ENCODE measurements at regions not wholly inside any gene's neighbourhood (a gene's known extent, or its start where the extent isn't known, plus 50 kb on each side); places are given as distances from the start of the nearest gene placed in this dataset.
"Not testable (repeated sequence)": the region's sequence is repeated elsewhere in the genome, so short reads cannot be mapped to it uniquely, and the experiment has no call there.

DNA sequence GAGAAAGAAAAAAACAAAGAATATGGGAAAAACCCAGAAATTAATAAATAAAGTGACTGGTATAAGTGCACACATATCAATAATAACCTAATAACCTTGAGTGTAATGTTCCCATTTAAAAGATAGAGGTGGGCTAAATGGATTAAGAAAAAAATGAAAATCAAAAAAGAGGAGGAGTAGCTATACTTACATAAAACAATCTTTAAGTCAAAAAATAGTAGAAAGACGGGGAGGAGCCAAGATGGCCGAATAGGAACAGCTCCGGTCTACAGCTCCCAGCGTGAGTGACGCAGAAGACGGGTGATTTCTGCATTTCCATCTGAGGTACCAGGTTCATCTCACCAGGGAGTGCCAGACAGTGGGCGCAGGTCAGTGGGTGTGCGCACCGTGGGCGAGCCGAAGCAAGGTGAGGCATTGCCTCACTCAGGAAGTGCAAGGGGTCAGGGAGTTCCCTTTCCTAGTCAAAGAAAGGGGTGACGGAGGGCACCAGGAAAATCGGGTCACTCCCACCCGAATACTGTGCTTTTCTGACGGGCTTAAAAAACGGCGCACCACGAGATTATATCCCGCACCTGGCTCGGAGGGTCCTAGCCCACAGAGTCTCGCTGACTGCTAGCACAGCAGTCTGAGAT is 279.0 kb downstream of the RPAP3 start:
- H3K9me3 ChIP-seq (replicated peaks); H3K27ac ChIP-seq; H3K4me1 ChIP-seq (replicated peaks); H3K36me3 ChIP-seq; H3K27me3 ChIP-seq (replicated peaks); DNase-seq (ENCODE audit: low read depth in 1 of 2, low spot score in 2 of 2); H3K4me3 ChIP-seq: not testable (repeated sequence)

DNA sequence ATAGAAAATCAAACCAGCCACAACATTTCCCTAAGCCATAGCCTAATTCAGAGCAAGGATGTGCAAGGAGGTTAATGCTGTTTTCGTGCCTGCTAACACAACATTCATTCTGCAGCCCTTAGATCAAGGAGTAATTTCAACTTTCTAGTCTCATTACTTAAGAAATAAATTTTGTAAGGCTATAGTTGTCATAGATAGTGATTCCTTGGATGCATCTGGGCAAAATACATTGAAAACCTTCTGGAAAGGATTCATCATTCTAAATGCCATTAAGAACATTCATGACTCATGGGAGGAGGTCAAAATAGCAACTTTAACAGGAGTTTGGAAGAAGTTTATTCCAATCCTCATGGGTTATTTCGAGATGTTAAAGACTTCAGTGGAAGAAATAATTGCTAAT is 283.2 kb downstream of the RPAP3 start:
- Histone ChIP-seq H3K9me3 (replicated peaks) (no peaks in the 10 kb centered on the region), H3K27ac (no peak overlapping the region), H3K36me3 (no peaks in the 10 kb centered on the region), H3K27me3 (replicated peaks) (no peaks in the 10 kb centered on the region), H3K4me1 (replicated peaks) (no peaks in the 10 kb centered on the region), H3K4me3 (no peak overlapping the region)
- no peak for DNase-seq (ENCODE audit: low read depth in 1 of 2, low spot score in 2 of 2)

DNA sequence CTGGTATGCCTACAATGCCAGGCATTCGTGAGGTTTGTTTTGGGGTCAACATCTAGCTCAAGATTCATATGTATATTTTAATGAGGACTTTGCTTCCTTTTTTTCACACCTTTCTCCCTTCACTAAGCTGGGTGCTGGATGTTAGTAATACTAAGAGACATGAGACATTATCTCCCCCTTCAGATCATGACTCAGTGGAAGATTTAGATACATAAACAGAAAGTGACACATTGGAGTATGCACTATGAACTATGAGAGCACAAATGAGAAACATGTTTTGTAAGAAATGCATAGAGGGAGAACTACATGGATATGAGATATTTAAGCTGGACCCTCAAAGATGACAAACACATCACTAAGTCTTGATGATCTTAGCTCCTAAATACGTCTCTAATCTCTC is 286.3 kb downstream of the RPAP3 start:
- no peak overlapping the region for H3K27ac ChIP-seq
- no peak for DNase-seq (ENCODE audit: low read depth in 1 of 2, low spot score in 2 of 2)
- H3K4me1 ChIP-seq (replicated peaks) = no peaks in the 10 kb centered on the region
- H3K36me3 ChIP-seq = no peaks in the 10 kb centered on the region
- no peaks in the 10 kb centered on the region for H3K9me3 ChIP-seq (replicated peaks)
- no peak overlapping the region for H3K4me3 ChIP-seq
- H3K27me3 ChIP-seq (replicated peaks) = no peaks in the 10 kb centered on the region

DNA sequence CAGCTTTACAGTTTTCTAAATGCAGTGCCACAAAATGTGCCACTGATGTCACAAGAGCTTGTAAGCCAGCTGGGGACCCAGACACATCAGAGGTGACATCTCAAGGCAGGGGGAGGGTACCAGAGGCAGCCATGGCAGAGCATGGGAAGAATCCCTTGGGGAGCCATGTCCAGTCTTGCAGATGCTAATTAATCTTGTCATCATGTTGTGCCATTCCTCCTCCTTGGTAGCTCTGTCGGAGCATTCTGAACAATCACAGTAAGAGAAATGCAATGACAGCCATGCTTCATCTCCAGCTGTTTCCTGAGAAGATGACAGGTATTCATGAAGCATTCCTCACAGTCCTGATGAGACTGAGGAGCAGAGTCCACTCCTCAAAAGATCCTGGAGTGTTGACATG is 287.9 kb downstream of the RPAP3 start:
- H3K27me3 ChIP-seq (replicated peaks) = no peaks in the 10 kb centered on the region
- no peak for DNase-seq (ENCODE audit: low read depth in 1 of 2, low spot score in 2 of 2)
- no peaks in the 10 kb centered on the region for H3K36me3 ChIP-seq
- no peak overlapping the region for H3K4me3 ChIP-seq
- H3K4me1 ChIP-seq (replicated peaks) = no peaks in the 10 kb centered on the region
- H3K9me3 ChIP-seq (replicated peaks) = no peaks in the 10 kb centered on the region
- no peak overlapping the region for H3K27ac ChIP-seq

DNA sequence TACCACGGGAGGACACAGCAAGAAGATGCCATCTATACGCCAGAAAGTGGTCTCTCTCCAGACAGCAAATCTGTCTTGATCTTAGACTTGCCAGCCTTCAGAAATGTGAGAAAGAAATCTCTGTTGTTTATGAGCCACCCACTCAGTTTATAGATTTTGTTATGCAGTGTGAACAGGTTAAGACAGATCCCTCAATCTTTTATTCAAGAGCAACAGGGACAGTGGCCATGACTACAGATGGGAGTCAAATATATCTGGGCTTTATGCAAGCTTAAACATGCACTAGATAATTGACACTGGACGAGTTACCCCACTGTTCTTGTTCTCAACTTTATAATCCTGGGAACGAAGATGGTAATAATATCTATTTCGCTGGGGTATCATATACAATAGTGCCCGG is 288.7 kb downstream of the RPAP3 start:
- H3K4me1 ChIP-seq (replicated peaks) = no peaks in the 10 kb centered on the region
- DNase-seq (ENCODE audit: low read depth in 1 of 2, low spot score in 2 of 2) = no peak
- no peak overlapping the region for H3K4me3 ChIP-seq
- no peaks in the 10 kb centered on the region for H3K9me3 ChIP-seq (replicated peaks)
- H3K36me3 ChIP-seq = no peaks in the 10 kb centered on the region
- no peak overlapping the region for H3K27ac ChIP-seq
- no peaks in the 10 kb centered on the region; the same call in 1 of the 2 replicates for H3K27me3 ChIP-seq (replicated peaks)

DNA sequence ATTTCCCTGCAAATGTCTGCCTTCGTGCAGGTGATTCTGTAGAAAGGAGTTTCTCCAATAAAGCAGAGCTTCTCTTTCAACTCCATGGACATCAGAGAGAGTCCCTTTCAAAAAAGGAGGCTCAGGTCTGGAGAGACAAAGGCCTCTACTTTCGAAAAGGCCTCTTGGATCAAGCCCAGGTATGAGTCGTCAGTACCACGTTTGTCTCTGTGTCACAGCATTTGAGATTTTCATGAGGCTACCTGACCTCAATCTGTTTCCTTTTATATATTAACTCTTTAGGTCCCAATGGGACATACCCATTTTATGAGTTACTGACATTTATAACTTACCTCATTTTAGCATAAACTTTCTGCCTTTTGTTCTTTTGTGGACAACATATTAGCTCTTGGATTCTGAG is 290.8 kb downstream of the RPAP3 start:
- Histone ChIP-seq H3K36me3 (no peaks in the 10 kb centered on the region), H3K4me1 (replicated peaks) (no peaks in the 10 kb centered on the region), H3K27ac (no peak overlapping the region), H3K27me3 (replicated peaks) (peaks cover 4% of the 10 kb centered on the region; the same call in 1 of the 2 replicates), H3K9me3 (replicated peaks) (no peaks in the 10 kb centered on the region), H3K4me3 (no peak overlapping the region)
- no peak for DNase-seq (ENCODE audit: low read depth in 1 of 2, low spot score in 2 of 2)

DNA sequence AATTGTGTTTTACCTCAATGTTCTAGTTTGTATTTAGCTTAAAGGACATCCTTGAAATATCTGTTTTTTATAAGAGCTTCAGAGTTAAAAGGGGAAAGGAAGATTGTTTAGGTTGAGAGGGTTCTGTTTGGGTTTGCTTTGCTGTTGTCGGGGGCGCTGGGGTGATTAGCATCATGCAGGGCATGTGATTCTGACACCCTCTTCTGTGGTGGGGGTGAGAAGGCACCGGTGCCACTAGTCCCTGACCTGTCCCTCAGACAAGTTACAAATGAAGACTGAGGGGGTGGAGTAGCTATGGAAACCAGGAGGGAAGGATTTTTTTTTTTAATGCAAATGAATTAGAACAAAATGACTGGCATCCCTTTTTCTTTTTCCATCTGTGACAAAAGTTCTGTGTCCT is 291.3 kb downstream of the RPAP3 start:
- DNase-seq (ENCODE audit: low read depth in 1 of 2, low spot score in 2 of 2) = no peak
- Histone ChIP-seq H3K9me3 (replicated peaks) (no peaks in the 10 kb centered on the region), H3K4me3 (no peak overlapping the region), H3K27ac (no peak overlapping the region), H3K4me1 (replicated peaks) (no peaks in the 10 kb centered on the region), H3K27me3 (replicated peaks) (peaks cover 4% of the 10 kb centered on the region; the same call in 1 of the 2 replicates), H3K36me3 (no peaks in the 10 kb centered on the region)

DNA sequence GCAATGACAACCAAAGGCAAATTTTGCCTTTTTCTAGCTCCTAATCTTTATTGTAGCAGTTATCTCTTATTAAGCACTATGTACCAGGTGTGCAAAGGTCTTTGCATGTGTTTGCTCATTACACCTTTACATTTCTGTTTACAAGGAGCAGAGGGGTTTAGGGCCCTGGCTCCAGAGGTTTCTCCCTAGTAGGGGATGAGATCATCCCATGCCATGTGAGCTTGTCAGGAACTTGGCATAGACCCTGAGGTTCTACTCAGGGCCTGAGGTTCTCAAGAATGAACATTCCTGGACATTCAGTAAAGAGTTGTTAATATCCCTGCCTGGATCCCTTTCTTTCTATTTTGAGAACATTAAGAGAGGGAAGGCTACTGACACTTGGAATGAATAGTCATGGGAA is 292.0 kb downstream of the RPAP3 start:
- no peak for DNase-seq (ENCODE audit: low read depth in 1 of 2, low spot score in 2 of 2)

DNA sequence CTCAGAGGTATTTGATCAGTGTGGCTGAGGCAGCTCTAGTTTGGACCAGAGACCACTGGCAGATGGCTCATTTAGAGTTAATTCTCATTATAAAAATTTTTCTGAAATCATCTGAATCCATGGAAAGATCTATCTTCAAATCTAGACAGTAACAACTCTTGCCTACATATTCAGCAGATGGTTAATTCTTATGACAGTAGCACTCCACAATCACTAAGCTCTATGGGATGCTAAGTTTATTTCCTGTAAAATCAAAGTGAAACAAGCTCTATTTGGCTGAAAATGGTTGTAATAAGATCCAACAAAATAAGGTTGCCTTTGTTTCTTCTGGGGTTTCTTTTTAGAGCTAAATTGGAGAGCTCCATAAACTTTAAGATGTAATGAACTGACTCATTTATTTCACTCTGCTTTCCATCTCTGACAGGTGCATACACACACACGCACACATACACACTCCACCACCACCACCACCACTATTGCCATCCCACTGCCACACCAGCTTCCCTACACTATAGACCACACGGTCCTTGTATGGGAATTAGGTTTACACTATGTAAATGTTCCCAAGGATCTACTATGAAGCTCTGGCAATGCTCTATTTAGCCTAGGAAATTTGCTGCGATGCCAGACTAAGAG is 293.1 kb downstream of the RPAP3 start:
- H3K27me3 ChIP-seq (replicated peaks) = peaks cover 4% of the 10 kb centered on the region; the same call in 1 of the 2 replicates
- no peak for DNase-seq (ENCODE audit: low read depth in 1 of 2, low spot score in 2 of 2)
- H3K9me3 ChIP-seq (replicated peaks) = no peaks in the 10 kb centered on the region
- no peaks in the 10 kb centered on the region for H3K36me3 ChIP-seq
- H3K4me3 ChIP-seq = no peak overlapping the region
- H3K27ac ChIP-seq = no peak overlapping the region
- no peaks in the 10 kb centered on the region for H3K4me1 ChIP-seq (replicated peaks)

More for the DNA sequence above, 292.0 kb downstream of the RPAP3 start:
- Histone ChIP-seq H3K36me3 (no peaks in the 10 kb centered on the region), H3K9me3 (replicated peaks) (no peaks in the 10 kb centered on the region), H3K27ac (no peak overlapping the region), H3K27me3 (replicated peaks) (peaks cover 4% of the 10 kb centered on the region; the same call in 1 of the 2 replicates), H3K4me3 (no peak overlapping the region), H3K4me1 (replicated peaks) (no peaks in the 10 kb centered on the region)

DNA sequence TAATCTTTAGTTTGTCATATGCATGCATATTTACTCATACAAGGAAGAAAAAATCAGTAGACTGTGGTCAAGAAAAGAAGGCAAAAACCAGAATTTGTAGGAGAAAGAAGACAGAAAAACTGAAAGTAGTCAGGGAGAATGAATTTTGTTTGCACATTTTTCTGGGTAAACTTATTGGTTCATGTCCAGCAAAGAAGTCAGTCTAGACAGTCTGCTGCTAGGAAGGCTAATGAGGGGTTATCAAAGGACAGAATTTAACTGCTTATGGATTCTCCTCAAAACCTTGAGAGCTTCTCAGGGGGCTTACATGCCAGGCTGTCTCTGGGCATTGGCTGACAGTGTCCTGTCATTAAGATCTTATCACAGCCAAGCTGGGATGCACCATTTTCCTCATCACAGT is 293.9 kb downstream of the RPAP3 start:
- Histone ChIP-seq H3K36me3 (no peaks in the 10 kb centered on the region), H3K27ac (no peak overlapping the region), H3K4me1 (replicated peaks) (no peaks in the 10 kb centered on the region), H3K9me3 (replicated peaks) (no peaks in the 10 kb centered on the region), H3K27me3 (replicated peaks) (peaks cover 4% of the 10 kb centered on the region; the same call in 1 of the 2 replicates), H3K4me3 (no peak overlapping the region)
- DNase-seq (ENCODE audit: low read depth in 1 of 2, low spot score in 2 of 2) = no peak

DNA sequence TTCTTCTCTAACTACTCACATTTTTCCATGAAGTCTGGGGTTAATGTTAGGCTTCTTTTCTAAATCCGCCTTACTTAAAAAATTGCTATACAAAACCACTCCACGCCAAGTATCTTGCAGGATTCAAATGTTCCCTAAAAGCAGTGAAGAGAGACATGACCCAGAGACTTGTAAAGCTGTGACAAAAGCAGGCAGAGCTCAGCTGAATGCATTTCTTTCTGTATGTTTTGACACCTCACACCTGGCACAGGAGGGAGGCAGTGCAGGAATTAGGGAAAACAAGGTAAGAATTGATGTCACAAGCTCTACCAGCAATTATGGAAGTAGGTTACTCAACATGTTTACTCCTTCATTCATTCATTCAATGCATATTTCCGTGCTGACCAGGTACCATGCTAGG is 295.0 kb downstream of the RPAP3 start:
- H3K27ac ChIP-seq = no peak overlapping the region
- H3K4me1 ChIP-seq (replicated peaks) = no peaks in the 10 kb centered on the region
- no peaks in the 10 kb centered on the region for H3K9me3 ChIP-seq (replicated peaks)
- H3K27me3 ChIP-seq (replicated peaks) = peaks cover 4% of the 10 kb centered on the region; the same call in 1 of the 2 replicates
- DNase-seq (ENCODE audit: low read depth in 1 of 2, low spot score in 2 of 2) = no peak
- H3K36me3 ChIP-seq = no peaks in the 10 kb centered on the region
- H3K4me3 ChIP-seq = no peak overlapping the region

DNA sequence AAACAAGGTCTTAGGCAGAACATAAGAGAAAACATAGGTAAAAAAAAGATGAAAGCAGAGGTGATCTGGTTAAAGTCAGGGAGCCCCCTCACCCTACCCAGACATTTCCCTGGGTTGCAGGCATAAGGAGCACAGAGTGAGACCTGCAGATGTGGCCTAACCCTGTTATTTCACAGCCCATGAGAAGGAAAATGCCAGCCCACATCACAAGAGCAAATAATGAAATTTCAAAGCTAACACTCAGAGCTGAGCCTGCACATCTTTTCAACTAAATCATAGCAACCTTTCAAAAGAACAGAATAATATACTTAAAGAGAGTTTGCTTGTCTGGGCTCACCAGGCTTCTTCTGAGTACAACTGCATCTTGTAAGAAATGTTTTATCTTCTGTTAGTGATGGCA is 295.4 kb downstream of the RPAP3 start:
- no peak for DNase-seq (ENCODE audit: low read depth in 1 of 2, low spot score in 2 of 2)
- Histone ChIP-seq H3K9me3 (replicated peaks) (no peaks in the 10 kb centered on the region), H3K4me1 (replicated peaks) (no peaks in the 10 kb centered on the region), H3K27me3 (replicated peaks) (peaks cover 4% of the 10 kb centered on the region; the same call in 1 of the 2 replicates), H3K36me3 (no peaks in the 10 kb centered on the region), H3K27ac (no peak overlapping the region), H3K4me3 (no peak overlapping the region)

DNA sequence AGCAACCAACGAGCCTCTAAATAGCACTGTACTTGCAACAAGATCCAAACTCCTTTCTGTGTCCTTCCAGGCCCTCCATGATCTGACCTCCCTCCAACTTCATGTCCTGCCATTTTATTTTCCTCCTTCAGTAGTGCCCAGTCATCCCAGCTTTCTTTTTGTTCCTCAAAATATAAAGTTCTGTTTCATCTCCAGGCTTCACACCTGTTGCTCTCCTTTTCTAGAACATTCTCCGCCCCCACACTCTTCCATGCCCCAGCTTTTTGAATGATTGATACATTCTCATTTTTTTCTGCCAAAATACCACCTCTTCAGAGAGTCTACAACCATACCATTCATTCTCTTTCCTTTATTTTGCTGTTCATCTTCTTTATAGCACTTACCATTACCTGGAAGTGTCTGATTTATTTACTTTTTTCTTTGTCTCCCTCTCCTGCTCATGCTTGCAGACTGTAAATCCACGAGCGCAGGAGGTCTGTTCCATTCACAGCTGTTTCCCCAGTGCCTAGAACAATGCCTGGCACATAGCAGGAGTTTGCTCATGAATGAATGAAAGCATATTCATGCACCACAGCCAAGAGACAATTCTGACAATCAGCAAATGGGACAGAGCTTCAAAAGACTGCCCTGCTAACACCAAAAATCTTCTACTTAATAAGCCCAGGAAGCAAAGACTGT is 296.4 kb downstream of the RPAP3 start:
- H3K4me1 ChIP-seq (replicated peaks) = no peaks in the 10 kb centered on the region
- H3K27ac ChIP-seq = no peak overlapping the region
- peaks cover 4% of the 10 kb centered on the region; the same call in 1 of the 2 replicates for H3K27me3 ChIP-seq (replicated peaks)
- H3K9me3 ChIP-seq (replicated peaks) = no peaks in the 10 kb centered on the region
- no peaks in the 10 kb centered on the region for H3K36me3 ChIP-seq
- no peak for DNase-seq (ENCODE audit: low read depth in 1 of 2, low spot score in 2 of 2)
- H3K4me3 ChIP-seq = no peak overlapping the region

DNA sequence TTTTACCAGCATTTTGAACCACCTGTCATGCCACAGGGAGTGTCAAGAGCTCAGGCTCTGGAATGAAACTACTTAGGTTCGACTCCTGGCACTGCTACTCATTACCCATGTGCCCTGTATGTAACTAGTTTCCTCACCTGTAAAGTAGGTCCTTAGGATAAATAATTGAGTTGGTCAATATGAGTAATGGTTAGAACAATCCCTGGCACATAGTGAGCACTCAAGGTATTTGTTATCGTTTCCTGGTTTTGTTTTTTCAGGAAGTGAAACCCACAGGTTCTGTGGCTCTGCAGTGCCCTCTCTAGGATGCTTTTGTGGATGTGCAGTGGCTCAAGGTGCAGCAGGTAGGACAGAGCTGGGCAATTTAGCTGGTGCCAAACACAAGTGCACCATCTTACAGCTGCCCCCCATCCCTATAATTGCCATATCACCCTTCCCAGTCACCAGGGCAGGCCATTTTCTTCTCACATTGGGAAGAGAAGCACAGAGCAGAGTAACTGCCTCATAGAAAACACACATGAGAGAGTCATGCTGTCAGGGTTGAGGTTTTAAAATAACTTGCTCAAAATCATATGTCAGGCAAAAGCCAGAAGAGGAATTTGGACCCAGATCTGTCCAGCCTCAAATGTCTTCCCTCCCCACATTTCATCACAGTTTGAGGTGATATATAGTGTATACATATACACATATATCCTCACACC is 297.5 kb downstream of the RPAP3 start:
- peak in 1 of 2 experiments; percentile 4 for DNase-seq (ENCODE audit: low read depth in 1 of 2, low spot score in 2 of 2)
- Histone ChIP-seq H3K36me3 (no peaks in the 10 kb centered on the region), H3K27ac (no peak overlapping the region), H3K4me3 (no peak overlapping the region), H3K9me3 (replicated peaks) (no peaks in the 10 kb centered on the region), H3K4me1 (replicated peaks) (no peaks in the 10 kb centered on the region), H3K27me3 (replicated peaks) (peaks cover 4% of the 10 kb centered on the region; the same call in 1 of the 2 replicates)

Data from SJSA1 (cell line).